SU-DHL-6 (cell line): ENCODE measurements at regions not wholly inside any gene's neighbourhood (a gene's known extent, or its start where the extent isn't known, plus 50 kb on each side); places are given as distances from the start of the nearest gene placed in this dataset.

ENCODE experiments used
- H2AFZ ChIP-seq: fragments of 200-600 bp; sonication (generic); 2 replicates; pipeline ENCODE4 v1.6.1; 2014; ENCODE audit warnings: low read depth, mild to moderate bottlenecking, moderate library complexity, mixed read lengths, antibody characterized with exemption, low read length; ENCODE audit not compliant: severe bottlenecking
- H3F3A ChIP-seq: fragments of 200-600 bp; shearing (Covaris generic); 2 replicates; pipeline ENCODE4 v1.6.0; 2016; ENCODE audit warnings: antibody characterized with exemption, mild to moderate bottlenecking; ENCODE audit not compliant: insufficient read depth
- H3K27ac ChIP-seq: fragments of 200-600 bp; sonication (generic); 2 replicates; pipeline ENCODE4 v1.5.1; 2016; ENCODE audit warnings: low read depth, mild to moderate bottlenecking, low read length, moderate library complexity, mixed read lengths
- H3K27me3 ChIP-seq: fragments of 200-600 bp; sonication (generic), shearing (Covaris generic); 2 replicates; pipeline ENCODE4 v1.6.0; 2014; ENCODE audit warnings: mild to moderate bottlenecking, low read length
- H3K36me3 ChIP-seq: fragments of 200-600 bp; sonication (generic); 2 replicates; pipeline ENCODE4 v1.6.1; 2014; ENCODE audit warnings: mild to moderate bottlenecking, low read length, mixed read lengths
- H3K4me2 ChIP-seq: fragments of 300-600, 200-600 bp; shearing (Covaris generic), sonication (generic); 2 replicates; pipeline ENCODE4 v1.6.0; 2014; ENCODE audit warnings: low read length, low read depth, mild to moderate bottlenecking; ENCODE audit not compliant: poor library complexity, severe bottlenecking
- H3K4me3 ChIP-seq: fragments of 200-600 bp; sonication (generic); 2 replicates; pipeline ENCODE4 v1.5.1; 2014; ENCODE audit warnings: antibody characterized with exemption, low read length, mild to moderate bottlenecking, mixed read lengths; ENCODE audit not compliant: insufficient read depth, poor library complexity, severe bottlenecking
- H3K79me2 ChIP-seq: fragments of 200-600 bp; sonication (generic); 2 replicates; pipeline ENCODE4 v1.6.1; 2014; ENCODE audit warnings: mild to moderate bottlenecking, low read length, moderate library complexity; ENCODE audit not compliant: insufficient read depth
- H3K9ac ChIP-seq: fragments of 200-600 bp; sonication (generic); 2 replicates; pipeline ENCODE4 v1.7.0; 2014; ENCODE audit warnings: mild to moderate bottlenecking, low read length
- H3K9me2 ChIP-seq: fragments of 200-600 bp; sonication (generic); replicated peaks from 2 replicates; pipeline ENCODE4 v1.6.1; 2014; ENCODE audit warnings: low read length; ENCODE audit not compliant: insufficient read depth
- H3K9me3 ChIP-seq: fragments of 200-600 bp; sonication (generic); 2 replicates; pipeline ENCODE4 v1.6.1; 2014; ENCODE audit warnings: low read length, mixed read lengths; ENCODE audit not compliant: insufficient read depth
- H4K20me1 ChIP-seq: fragments of 200-600 bp; sonication (generic); 2 replicates; pipeline ENCODE4 v1.6.1; 2014; ENCODE audit warnings: low read depth, mild to moderate bottlenecking, antibody characterized with exemption, low read length, moderate library complexity, mixed read lengths
- CTCF ChIP-seq: fragments of 200-600 bp; sonication (generic); IDR thresholded peaks from one replicate; pipeline ENCODE4 v1.5.1; 2017; ENCODE audit warnings: antibody characterized with exemption, mild to moderate bottlenecking, low read length, moderate library complexity; ENCODE audit not compliant: insufficient read depth, poor library complexity, severe bottlenecking
- EZH2phosphoT487 ChIP-seq: fragments of 200-600 bp; sonication (generic), shearing (Covaris generic); conservative IDR thresholded peaks from 2 replicates; pipeline ENCODE4 v1.6.1; 2018; ENCODE audit warnings: mild to moderate bottlenecking, antibody characterized with exemption, low read length, moderate library complexity, mixed read lengths

GRCh38 chr2:172256886-172257285 is 154.2 kb upstream of the DLX2 start:
- Histone ChIP-seq H3K27ac (no peak overlapping the region), H3K4me2 (no peak overlapping the region), H3K27me3 (no peaks in the 10 kb centered on the region), H3K79me2 (no peaks in the 10 kb centered on the region), H2AFZ (no peak overlapping the region), H3K36me3 (no peaks in the 10 kb centered on the region), H3F3A (no peaks in the 10 kb centered on the region), H3K9me3 (no peaks in the 10 kb centered on the region), H3K4me3 (no peak overlapping the region), H3K9ac (no peak overlapping the region), H4K20me1 (no peaks in the 10 kb centered on the region), H3K9me2 (no peaks in the 10 kb centered on the region)
- no peak for TF ChIP-seq EZH2phosphoT487
- no peak for TF ChIP-seq CTCF

GRCh38 chr2:172259827-172260226 is 157.1 kb upstream of the DLX2 start:
- Histone ChIP-seq H3K4me3 (no peak overlapping the region), H3F3A (no peaks in the 10 kb centered on the region), H3K4me2 (no peak overlapping the region), H3K36me3 (no peaks in the 10 kb centered on the region), H3K79me2 (no peaks in the 10 kb centered on the region), H3K9me3 (no peaks in the 10 kb centered on the region), H2AFZ (no peak overlapping the region), H3K9me2 (no peaks in the 10 kb centered on the region), H4K20me1 (no peaks in the 10 kb centered on the region), H3K27ac (no peak overlapping the region), H3K27me3 (no peaks in the 10 kb centered on the region), H3K9ac (no peak overlapping the region)
- no peak for TF ChIP-seq CTCF
- TF ChIP-seq EZH2phosphoT487 = no peak

- Histone ChIP-seq H3K4me2 (no peak overlapping the region), H3F3A (no peaks in the 10 kb centered on the region), H3K9ac (no peak overlapping the region), H3K27ac (no peak overlapping the region), H4K20me1 (no peaks in the 10 kb centered on the region), H3K27me3 (no peaks in the 10 kb centered on the region), H3K9me2 (no peaks in the 10 kb centered on the region), H3K79me2 (no peaks in the 10 kb centered on the region), H3K36me3 (no peaks in the 10 kb centered on the region), H3K4me3 (no peak overlapping the region), H3K9me3 (no peaks in the 10 kb centered on the region), H2AFZ (no peak overlapping the region)
- no peak for TF ChIP-seq EZH2phosphoT487
- TF ChIP-seq CTCF = no peak
Observed at GRCh38 chr2:172260336-172260735, 157.6 kb upstream of the DLX2 start.

- Histone ChIP-seq H3K9ac (no peak overlapping the region), H3K27me3 (no peaks in the 10 kb centered on the region), H3K36me3 (no peaks in the 10 kb centered on the region), H3F3A (no peaks in the 10 kb centered on the region), H3K4me2 (no peak overlapping the region), H3K9me2 (no peaks in the 10 kb centered on the region), H3K79me2 (no peaks in the 10 kb centered on the region), H3K27ac (no peak overlapping the region), H4K20me1 (no peaks in the 10 kb centered on the region), H3K4me3 (no peak overlapping the region), H2AFZ (no peak overlapping the region), H3K9me3 (no peaks in the 10 kb centered on the region)
- no peak for TF ChIP-seq EZH2phosphoT487
- TF ChIP-seq CTCF = no peak
Observed at GRCh38 chr2:172261292-172261691, 158.6 kb upstream of the DLX2 start.
